GM23338 (cell line): ENCODE measurements at regions not wholly inside any gene's neighbourhood (a gene's known extent, or its start where the extent isn't known, plus 50 kb on each side); places are given as distances from the start of the nearest gene placed in this dataset.

Source experiments
- ATAC-seq: fragments of 200-7000 bp; cut with Tn5 transposase; 3 replicates; pipeline ENCODE4 v1.9.1; 2020
- DNase-seq: peaks from one replicate; pipeline ENCODE4 v3.0.0-alpha.2; 2015; ENCODE audit warnings: low spot score
- H2AFZ ChIP-seq: fragments of 200-600 bp; sonication (generic); 2 replicates; pipeline ENCODE4 v1.8.0; 2016; ENCODE audit warnings: antibody characterized with exemption, mild to moderate bottlenecking, moderate library complexity
- H3F3A ChIP-seq: fragments of 200-600 bp; sonication (generic); replicated peaks from 2 replicates; pipeline ENCODE4 v1.8.0; 2017; ENCODE audit warnings: antibody characterized with exemption, mixed run types, low read depth
- H3K27ac ChIP-seq: fragments of 200-600 bp; sonication (generic); 2 replicates; pipeline ENCODE4 v1.6.1; 2016; ENCODE audit warnings: low read depth
- H3K27me3 ChIP-seq: fragments of 200-600 bp; sonication (generic); 2 replicates; pipeline ENCODE4 v1.8.0; 2016; ENCODE audit warnings: mild to moderate bottlenecking, mixed run types, moderate library complexity; ENCODE audit not compliant: insufficient read depth
- H3K36me3 ChIP-seq: fragments of 200-600 bp; sonication (generic); 2 replicates; pipeline ENCODE4 v1.8.0; 2016; ENCODE audit warnings: mild to moderate bottlenecking; ENCODE audit not compliant: insufficient read depth
- H3K4me1 ChIP-seq: fragments of 200-600 bp; sonication (generic); 2 replicates; pipeline ENCODE4 v1.8.0; 2016; ENCODE audit warnings: mild to moderate bottlenecking, moderate library complexity; ENCODE audit not compliant: insufficient read depth
- H3K4me2 ChIP-seq: fragments of 200-600 bp; sonication (generic); 2 replicates; pipeline ENCODE4 v1.7.1; 2017; ENCODE audit warnings: mixed run types
- H3K4me3 ChIP-seq: fragments of 200-600 bp; sonication (generic); 2 replicates; pipeline ENCODE4 v1.6.1; 2016; ENCODE audit warnings: mixed run types
- H3K79me2 ChIP-seq: fragments of 200-600 bp; sonication (generic); replicated peaks from 2 replicates; pipeline ENCODE4 v1.8.0; 2017; ENCODE audit warnings: mild to moderate bottlenecking; ENCODE audit not compliant: insufficient read depth
- H3K9me2 ChIP-seq: fragments of 200-600 bp; sonication (generic); 2 replicates; pipeline ENCODE4 v1.8.0; 2017; ENCODE audit not compliant: insufficient read depth
- H4K20me1 ChIP-seq: fragments of 200-600 bp; sonication (generic); replicated peaks from 2 replicates; pipeline ENCODE4 v1.8.0; 2017; ENCODE audit warnings: mild to moderate bottlenecking; ENCODE audit not compliant: insufficient read depth
- H3K27ac Mint-ChIP-seq: 2 replicates; pipeline ENCODE4 v1.8.0; 2020; ENCODE audit warnings: inconsistent platforms, mild to moderate bottlenecking, moderate library complexity, mixed read lengths
- H3K27me3 Mint-ChIP-seq: 3 replicates; pipeline ENCODE4 v1.8.0; 2022; ENCODE audit warnings: low read depth, mild to moderate bottlenecking, moderate library complexity, mixed read lengths, inconsistent platforms; ENCODE audit not compliant: insufficient read depth, poor library complexity
- H3K36me3 Mint-ChIP-seq: 3 replicates; pipeline ENCODE4 v1.8.0; 2021; ENCODE audit warnings: low read depth, mild to moderate bottlenecking, inconsistent platforms, moderate library complexity, mixed read lengths
- H3K4me1 Mint-ChIP-seq: 3 replicates; pipeline ENCODE4 v1.8.0; 2020; ENCODE audit warnings: mild to moderate bottlenecking, inconsistent platforms, mixed read lengths
- H3K4me3 Mint-ChIP-seq: 3 replicates; pipeline ENCODE4 v1.8.0; 2021; ENCODE audit warnings: moderate library complexity, mild to moderate bottlenecking, inconsistent platforms, mixed read lengths
- H3K9me3 Mint-ChIP-seq: 3 replicates; pipeline ENCODE4 v1.8.0; 2020; ENCODE audit warnings: moderate library complexity, mild to moderate bottlenecking, inconsistent platforms, mixed read lengths
- CREB1 ChIP-seq: fragments of 250-450 bp; sonication (Bioruptor Pico); IDR thresholded peaks from 2 replicates; pipeline ENCODE4 v1.5.0; 2020; ENCODE audit warnings: low read depth, mild to moderate bottlenecking, moderate library complexity
- CTCF ChIP-seq, 2 experiments: fragments of 200-600 bp in 1 of 2; sonication (generic) in 1 of 2; conservative IDR thresholded peaks; 2 replicates each; pipeline versions ENCODE4 v1.5.1 to v1.6.1; 2016 to 2017; ENCODE audit warnings: antibody characterized with exemption in 2 of 2, low read depth in 2 of 2, mild to moderate bottlenecking in 2 of 2, moderate library complexity in 1 of 2
- ETS1 ChIP-seq: IDR thresholded peaks from 2 replicates; pipeline ENCODE4 v1.6.1; 2016; ENCODE audit warnings: antibody characterized with exemption
- POLR2AphosphoS5 ChIP-seq: IDR thresholded peaks from 2 replicates; pipeline ENCODE4 v1.6.1; 2016; ENCODE audit warnings: antibody characterized with exemption, low read depth
- STAT1 ChIP-seq: IDR thresholded peaks from one replicate; pipeline ENCODE4 v1.6.1; 2016; ENCODE audit warnings: antibody characterized with exemption; ENCODE audit not compliant: unreplicated experiment
- ZNF114 ChIP-seq: fragments of 250-450 bp; sonication (Bioruptor Pico); IDR thresholded peaks from 2 replicates; pipeline ENCODE4 v1.5.0; 2020; ENCODE audit warnings: mild to moderate bottlenecking, moderate library complexity
- ZNF331 ChIP-seq: fragments of 250-450 bp; sonication (Bioruptor Pico); IDR thresholded peaks from 2 replicates; pipeline ENCODE4 v1.5.0; 2020; ENCODE audit warnings: low read depth, mild to moderate bottlenecking, moderate library complexity
- TF ChIP-seq, protein P1 (sequence below): IDR thresholded peaks from one replicate; pipeline ENCODE4 v1.6.1; 2018; ENCODE audit warnings: antibody characterized with exemption; ENCODE audit not compliant: unreplicated experiment
- TF ChIP-seq, protein P2 (sequence below): fragments of 250-450 bp; sonication (Bioruptor Pico); IDR thresholded peaks from 2 replicates; pipeline ENCODE4 v1.5.0; 2020; ENCODE audit warnings: mild to moderate bottlenecking, moderate library complexity

DNA sequence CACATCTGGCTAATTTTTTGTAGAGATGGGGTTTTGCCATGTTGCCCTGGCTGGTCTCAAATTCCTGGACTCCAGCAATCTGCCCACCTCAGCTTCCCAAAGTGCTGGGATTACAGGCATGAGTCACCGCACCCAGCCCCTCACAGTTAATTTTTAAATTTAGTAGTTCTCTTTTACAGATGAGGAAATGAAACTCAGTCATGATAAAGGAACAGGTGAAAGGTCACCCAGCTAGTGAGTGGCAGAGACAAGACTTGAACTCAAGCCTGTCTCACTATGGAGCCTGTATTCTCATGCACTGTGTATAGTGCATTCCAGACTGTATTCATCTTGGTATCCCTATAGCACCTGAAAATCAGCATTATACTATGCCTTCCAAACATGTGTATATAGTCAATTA is 77.1 kb upstream of the WSB1 start:
- no peak for ATAC-seq

More for the DNA sequence above, 77.1 kb upstream of the WSB1 start:
- Mint-ChIP-seq H3K36me3 (peaks cover 16% of the 10 kb centered on the region), H3K4me3 (no peak overlapping the region), H3K9me3 (peaks cover 73% of the 10 kb centered on the region), H3K4me1 (no peaks in the 10 kb centered on the region), H3K27me3 (peaks cover 6% of the 10 kb centered on the region), H3K27ac (no peak overlapping the region)
- DNase-seq: no peak
- Histone ChIP-seq H3F3A (no peaks in the 10 kb centered on the region), H3K36me3 (0 out of 2 replicates have a peak, but pooled peaks cover 3% of the 10 kb centered on the region), H3K27me3 (no peaks in the 10 kb centered on the region), H3K79me2 (no peaks in the 10 kb centered on the region), H2AFZ (no peak overlapping the region), H3K4me1 (no peaks in the 10 kb centered on the region), H3K4me2 (no peak overlapping the region), H3K9me2 (no peaks in the 10 kb centered on the region), H4K20me1 (no peaks in the 10 kb centered on the region), H3K4me3 (no peak overlapping the region), H3K27ac (no peak overlapping the region)
- no peak for TF ChIP-seq ETS1
- TF ChIP-seq CREB1 (CRISPR knock-in tag): no peak
- TF ChIP-seq, protein P1, sequence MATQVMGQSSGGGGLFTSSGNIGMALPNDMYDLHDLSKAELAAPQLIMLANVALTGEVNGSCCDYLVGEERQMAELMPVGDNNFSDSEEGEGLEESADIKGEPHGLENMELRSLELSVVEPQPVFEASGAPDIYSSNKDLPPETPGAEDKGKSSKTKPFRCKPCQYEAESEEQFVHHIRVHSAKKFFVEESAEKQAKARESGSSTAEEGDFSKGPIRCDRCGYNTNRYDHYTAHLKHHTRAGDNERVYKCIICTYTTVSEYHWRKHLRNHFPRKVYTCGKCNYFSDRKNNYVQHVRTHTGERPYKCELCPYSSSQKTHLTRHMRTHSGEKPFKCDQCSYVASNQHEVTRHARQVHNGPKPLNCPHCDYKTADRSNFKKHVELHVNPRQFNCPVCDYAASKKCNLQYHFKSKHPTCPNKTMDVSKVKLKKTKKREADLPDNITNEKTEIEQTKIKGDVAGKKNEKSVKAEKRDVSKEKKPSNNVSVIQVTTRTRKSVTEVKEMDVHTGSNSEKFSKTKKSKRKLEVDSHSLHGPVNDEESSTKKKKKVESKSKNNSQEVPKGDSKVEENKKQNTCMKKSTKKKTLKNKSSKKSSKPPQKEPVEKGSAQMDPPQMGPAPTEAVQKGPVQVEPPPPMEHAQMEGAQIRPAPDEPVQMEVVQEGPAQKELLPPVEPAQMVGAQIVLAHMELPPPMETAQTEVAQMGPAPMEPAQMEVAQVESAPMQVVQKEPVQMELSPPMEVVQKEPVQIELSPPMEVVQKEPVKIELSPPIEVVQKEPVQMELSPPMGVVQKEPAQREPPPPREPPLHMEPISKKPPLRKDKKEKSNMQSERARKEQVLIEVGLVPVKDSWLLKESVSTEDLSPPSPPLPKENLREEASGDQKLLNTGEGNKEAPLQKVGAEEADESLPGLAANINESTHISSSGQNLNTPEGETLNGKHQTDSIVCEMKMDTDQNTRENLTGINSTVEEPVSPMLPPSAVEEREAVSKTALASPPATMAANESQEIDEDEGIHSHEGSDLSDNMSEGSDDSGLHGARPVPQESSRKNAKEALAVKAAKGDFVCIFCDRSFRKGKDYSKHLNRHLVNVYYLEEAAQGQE: no peak
- TF ChIP-seq ZNF331: no peak
- TF ChIP-seq, protein P2, sequence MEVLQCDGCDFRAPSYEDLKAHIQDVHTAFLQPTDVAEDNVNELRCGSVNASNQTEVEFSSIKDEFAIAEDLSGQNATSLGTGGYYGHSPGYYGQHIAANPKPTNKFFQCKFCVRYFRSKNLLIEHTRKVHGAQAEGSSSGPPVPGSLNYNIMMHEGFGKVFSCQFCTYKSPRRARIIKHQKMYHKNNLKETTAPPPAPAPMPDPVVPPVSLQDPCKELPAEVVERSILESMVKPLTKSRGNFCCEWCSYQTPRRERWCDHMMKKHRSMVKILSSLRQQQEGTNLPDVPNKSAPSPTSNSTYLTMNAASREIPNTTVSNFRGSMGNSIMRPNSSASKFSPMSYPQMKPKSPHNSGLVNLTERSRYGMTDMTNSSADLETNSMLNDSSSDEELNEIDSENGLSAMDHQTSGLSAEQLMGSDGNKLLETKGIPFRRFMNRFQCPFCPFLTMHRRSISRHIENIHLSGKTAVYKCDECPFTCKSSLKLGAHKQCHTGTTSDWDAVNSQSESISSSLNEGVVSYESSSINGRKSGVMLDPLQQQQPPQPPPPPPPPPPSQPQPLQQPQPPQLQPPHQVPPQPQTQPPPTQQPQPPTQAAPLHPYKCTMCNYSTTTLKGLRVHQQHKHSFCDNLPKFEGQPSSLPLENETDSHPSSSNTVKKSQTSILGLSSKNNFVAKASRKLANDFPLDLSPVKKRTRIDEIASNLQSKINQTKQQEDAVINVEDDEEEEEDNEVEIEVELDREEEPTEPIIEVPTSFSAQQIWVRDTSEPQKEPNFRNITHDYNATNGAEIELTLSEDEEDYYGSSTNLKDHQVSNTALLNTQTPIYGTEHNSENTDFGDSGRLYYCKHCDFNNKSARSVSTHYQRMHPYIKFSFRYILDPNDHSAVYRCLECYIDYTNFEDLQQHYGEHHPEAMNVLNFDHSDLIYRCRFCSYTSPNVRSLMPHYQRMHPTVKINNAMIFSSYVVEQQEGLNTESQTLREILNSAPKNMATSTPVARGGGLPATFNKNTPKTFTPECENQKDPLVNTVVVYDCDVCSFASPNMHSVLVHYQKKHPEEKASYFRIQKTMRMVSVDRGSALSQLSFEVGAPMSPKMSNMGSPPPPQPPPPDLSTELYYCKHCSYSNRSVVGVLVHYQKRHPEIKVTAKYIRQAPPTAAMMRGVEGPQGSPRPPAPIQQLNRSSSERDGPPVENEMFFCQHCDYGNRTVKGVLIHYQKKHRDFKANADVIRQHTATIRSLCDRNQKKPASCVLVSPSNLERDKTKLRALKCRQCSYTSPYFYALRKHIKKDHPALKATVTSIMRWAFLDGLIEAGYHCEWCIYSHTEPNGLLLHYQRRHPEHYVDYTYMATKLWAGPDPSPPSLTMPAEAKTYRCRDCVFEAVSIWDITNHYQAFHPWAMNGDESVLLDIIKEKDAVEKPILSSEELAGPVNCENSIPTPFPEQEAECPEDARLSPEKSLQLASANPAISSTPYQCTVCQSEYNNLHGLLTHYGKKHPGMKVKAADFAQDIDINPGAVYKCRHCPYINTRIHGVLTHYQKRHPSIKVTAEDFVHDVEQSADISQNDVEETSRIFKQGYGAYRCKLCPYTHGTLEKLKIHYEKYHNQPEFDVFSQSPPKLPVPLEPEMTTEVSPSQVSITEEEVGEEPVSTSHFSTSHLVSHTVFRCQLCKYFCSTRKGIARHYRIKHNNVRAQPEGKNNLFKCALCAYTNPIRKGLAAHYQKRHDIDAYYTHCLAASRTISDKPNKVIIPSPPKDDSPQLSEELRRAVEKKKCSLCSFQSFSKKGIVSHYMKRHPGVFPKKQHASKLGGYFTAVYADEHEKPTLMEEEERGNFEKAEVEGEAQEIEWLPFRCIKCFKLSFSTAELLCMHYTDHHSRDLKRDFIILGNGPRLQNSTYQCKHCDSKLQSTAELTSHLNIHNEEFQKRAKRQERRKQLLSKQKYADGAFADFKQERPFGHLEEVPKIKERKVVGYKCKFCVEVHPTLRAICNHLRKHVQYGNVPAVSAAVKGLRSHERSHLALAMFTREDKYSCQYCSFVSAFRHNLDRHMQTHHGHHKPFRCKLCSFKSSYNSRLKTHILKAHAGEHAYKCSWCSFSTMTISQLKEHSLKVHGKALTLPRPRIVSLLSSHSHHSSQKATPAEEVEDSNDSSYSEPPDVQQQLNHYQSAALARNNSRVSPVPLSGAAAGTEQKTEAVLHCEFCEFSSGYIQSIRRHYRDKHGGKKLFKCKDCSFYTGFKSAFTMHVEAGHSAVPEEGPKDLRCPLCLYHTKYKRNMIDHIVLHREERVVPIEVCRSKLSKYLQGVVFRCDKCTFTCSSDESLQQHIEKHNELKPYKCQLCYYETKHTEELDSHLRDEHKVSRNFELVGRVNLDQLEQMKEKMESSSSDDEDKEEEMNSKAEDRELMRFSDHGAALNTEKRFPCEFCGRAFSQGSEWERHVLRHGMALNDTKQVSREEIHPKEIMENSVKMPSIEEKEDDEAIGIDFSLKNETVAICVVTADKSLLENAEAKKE (CRISPR knock-in tag): no peak
- no peak for TF ChIP-seq ZNF114 (CRISPR knock-in tag)
- TF ChIP-seq POLR2AphosphoS5: no peak
- no peak for TF ChIP-seq STAT1
- TF ChIP-seq CTCF (conservative IDR thresholded peaks at IDR 0.05; ENCODE audit: low read depth in 2 of 2): no peak
